ENCODE measurements at regions not wholly inside any gene's neighbourhood (a gene's known extent, or its start where the extent isn't known, plus 50 kb on each side); places are given as distances from the start of the nearest gene placed in this dataset.

- TF ChIP-seq, protein P1, sequence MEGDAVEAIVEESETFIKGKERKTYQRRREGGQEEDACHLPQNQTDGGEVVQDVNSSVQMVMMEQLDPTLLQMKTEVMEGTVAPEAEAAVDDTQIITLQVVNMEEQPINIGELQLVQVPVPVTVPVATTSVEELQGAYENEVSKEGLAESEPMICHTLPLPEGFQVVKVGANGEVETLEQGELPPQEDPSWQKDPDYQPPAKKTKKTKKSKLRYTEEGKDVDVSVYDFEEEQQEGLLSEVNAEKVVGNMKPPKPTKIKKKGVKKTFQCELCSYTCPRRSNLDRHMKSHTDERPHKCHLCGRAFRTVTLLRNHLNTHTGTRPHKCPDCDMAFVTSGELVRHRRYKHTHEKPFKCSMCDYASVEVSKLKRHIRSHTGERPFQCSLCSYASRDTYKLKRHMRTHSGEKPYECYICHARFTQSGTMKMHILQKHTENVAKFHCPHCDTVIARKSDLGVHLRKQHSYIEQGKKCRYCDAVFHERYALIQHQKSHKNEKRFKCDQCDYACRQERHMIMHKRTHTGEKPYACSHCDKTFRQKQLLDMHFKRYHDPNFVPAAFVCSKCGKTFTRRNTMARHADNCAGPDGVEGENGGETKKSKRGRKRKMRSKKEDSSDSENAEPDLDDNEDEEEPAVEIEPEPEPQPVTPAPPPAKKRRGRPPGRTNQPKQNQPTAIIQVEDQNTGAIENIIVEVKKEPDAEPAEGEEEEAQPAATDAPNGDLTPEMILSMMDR (IDR thresholded peaks at IDR 0.05): no peak
- TF ChIP-seq POLR2A (IDR thresholded peaks at IDR 0.05): no peak
Measured at GRCh38 chr7:85392326-85392725, 205.5 kb upstream of the SEMA3D start.
